Testis (tissue), 2 donors: ENCODE measurements at regions not wholly inside any gene's neighbourhood (a gene's known extent, or its start where the extent isn't known, plus 50 kb on each side); places are given as distances from the start of the nearest gene placed in this dataset.

Experiments used
- CTCF ChIP-seq, 3 experiments: fragments of 450-650 bp in 2 of 3; fragments of 200-600 bp in 1 of 3; sonication (generic) in 1 of 3; IDR thresholded peaks; one replicate each; pipeline ENCODE4 v1.5.1; 2016 to 2019; ENCODE audit warnings: antibody characterized with exemption in 3 of 3, mild to moderate bottlenecking in 2 of 3, moderate library complexity in 1 of 3
- POLR2A ChIP-seq: fragments of 450-650 bp; IDR thresholded peaks from one replicate; pipeline ENCODE4 v1.6.1; 2017; ENCODE audit warnings: antibody characterized with exemption, mild to moderate bottlenecking, moderate library complexity

- TF ChIP-seq POLR2A: no peak
- TF ChIP-seq CTCF (IDR thresholded peaks at IDR 0.05): no peak
Observed at GRCh38 chr6:68069921-68070710, 565.0 kb upstream of the ADGRB3 start.
